Calu3 (cell line): ENCODE measurements at regions not wholly inside any gene's neighbourhood (a gene's known extent, or its start where the extent isn't known, plus 50 kb on each side); places are given as distances from the start of the nearest gene placed in this dataset.

ENCODE experiments used
- BruUV-seq: library from RNA; stranded (reverse); fragments of 400-500 nt; replicated peaks from 2 replicates; lab custom pipeline; 2021; lab: Mats Ljungman, UMichigan
- CTCF ChIA-PET: fragments of 300-600 bp; sonication (Branson Sonifier 250); formaldehyde crosslinking; loops from one replicate; lab custom pipeline; 2022; ENCODE audit warnings: antibody characterized with exemption; lab: Charles Lee
- DNase-seq: peaks from one replicate; pipeline ENCODE4 v3.0.0; 2022
- H3K27ac Mint-ChIP-seq: one replicate; pipeline ENCODE4 v1.8.0; 2022; ENCODE audit warnings: mixed read lengths; ENCODE audit not compliant: unreplicated experiment
- H3K27me3 Mint-ChIP-seq: one replicate; pipeline ENCODE4 v1.8.0; 2022; ENCODE audit warnings: mixed read lengths; ENCODE audit not compliant: unreplicated experiment
- H3K36me3 Mint-ChIP-seq: one replicate; pipeline ENCODE4 v1.8.0; 2022; ENCODE audit warnings: mild to moderate bottlenecking, moderate library complexity, mixed read lengths; ENCODE audit not compliant: insufficient read depth, unreplicated experiment
- H3K4me1 Mint-ChIP-seq: one replicate; pipeline ENCODE4 v1.8.0; 2022; ENCODE audit warnings: mild to moderate bottlenecking, low read depth, mixed read lengths; ENCODE audit not compliant: unreplicated experiment
- H3K4me3 Mint-ChIP-seq: one replicate; pipeline ENCODE4 v1.8.0; 2022; ENCODE audit warnings: mild to moderate bottlenecking, low read depth, moderate library complexity, mixed read lengths; ENCODE audit not compliant: unreplicated experiment
- H3K9me3 Mint-ChIP-seq: one replicate; pipeline ENCODE4 v1.8.0; 2022; ENCODE audit warnings: low read depth, mixed read lengths; ENCODE audit not compliant: unreplicated experiment
- intact Hi-C: fragments of 100-400 bp; cut with micrococcal nuclease; formaldehyde crosslinking; loops from one replicate; pipeline ENCODE4 v1.10.0; 2022; ENCODE audit not compliant: unreplicated experiment
- TF ChIP-seq, protein P1 (sequence below): fragments of 200-600 bp; IDR thresholded peaks from one replicate; pipeline ENCODE4 v1.8.0; 2022; ENCODE audit warnings: antibody characterized with exemption; ENCODE audit not compliant: unreplicated experiment

DNA sequence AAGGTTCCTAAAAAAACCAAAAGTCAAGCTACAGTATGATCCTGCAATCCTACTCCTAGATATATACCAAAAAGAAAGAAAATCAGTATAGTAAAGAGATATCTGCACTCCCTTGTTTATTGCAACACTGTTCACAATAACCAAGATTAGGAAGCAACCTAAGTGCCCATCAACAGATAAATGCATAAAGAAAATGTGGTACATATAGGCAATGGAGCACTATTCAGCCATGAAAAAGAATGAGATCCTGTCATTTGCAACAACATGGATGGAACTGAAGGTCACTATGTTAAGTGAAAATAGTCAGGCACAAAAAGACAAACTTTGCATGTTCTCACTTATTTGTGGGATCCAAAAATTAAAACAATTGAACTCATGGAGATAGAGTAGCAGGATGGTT lies 1159.5 kb upstream of the AUTS2 start:
- Mint-ChIP-seq H3K27me3 (no peaks in the 10 kb centered on the region), H3K27ac (no peak overlapping the region), H3K4me3 (no peak overlapping the region), H3K9me3 (peaks cover 10% of the 10 kb centered on the region), H3K4me1 (no peaks in the 10 kb centered on the region), H3K36me3 (no peaks in the 10 kb centered on the region)
- CTCF ChIA-PET: interaction anchor here (0.6 kb wide), 1 partner anchor 451 kb away, joined by 4 read pairs; no protein-coding TSS in a partner anchor
- BruUV-seq: no TSS peak
- DNase-seq: no peak
- TF ChIP-seq, protein P1, sequence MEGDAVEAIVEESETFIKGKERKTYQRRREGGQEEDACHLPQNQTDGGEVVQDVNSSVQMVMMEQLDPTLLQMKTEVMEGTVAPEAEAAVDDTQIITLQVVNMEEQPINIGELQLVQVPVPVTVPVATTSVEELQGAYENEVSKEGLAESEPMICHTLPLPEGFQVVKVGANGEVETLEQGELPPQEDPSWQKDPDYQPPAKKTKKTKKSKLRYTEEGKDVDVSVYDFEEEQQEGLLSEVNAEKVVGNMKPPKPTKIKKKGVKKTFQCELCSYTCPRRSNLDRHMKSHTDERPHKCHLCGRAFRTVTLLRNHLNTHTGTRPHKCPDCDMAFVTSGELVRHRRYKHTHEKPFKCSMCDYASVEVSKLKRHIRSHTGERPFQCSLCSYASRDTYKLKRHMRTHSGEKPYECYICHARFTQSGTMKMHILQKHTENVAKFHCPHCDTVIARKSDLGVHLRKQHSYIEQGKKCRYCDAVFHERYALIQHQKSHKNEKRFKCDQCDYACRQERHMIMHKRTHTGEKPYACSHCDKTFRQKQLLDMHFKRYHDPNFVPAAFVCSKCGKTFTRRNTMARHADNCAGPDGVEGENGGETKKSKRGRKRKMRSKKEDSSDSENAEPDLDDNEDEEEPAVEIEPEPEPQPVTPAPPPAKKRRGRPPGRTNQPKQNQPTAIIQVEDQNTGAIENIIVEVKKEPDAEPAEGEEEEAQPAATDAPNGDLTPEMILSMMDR: no peak
- intact Hi-C loops: no loop called here

DNA sequence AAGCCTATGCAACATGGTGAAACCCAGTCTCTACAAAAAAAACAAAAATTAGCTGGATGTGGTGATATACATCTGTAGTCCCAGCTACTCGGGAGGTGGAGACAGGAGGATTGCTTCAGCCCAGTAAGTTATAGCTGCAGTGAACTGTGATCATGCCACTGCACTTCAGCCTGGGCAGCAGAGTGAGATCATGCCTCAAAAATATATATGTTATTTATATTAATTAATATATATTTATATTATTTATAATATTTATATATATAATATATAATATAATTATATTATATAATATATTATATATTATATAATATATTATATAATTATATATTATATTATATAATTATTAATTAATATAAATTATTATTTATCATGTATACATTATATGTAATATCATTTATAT lies 1158.4 kb upstream of the AUTS2 start:
- H3K9me3 Mint-ChIP-seq: peaks cover 15% of the 10 kb centered on the region
- H3K27me3 Mint-ChIP-seq: no peaks in the 10 kb centered on the region
- no peaks in the 10 kb centered on the region for H3K4me1 Mint-ChIP-seq
- no peaks in the 10 kb centered on the region for H3K36me3 Mint-ChIP-seq
- no TSS peak for BruUV-seq
- no peak for DNase-seq
- H3K27ac Mint-ChIP-seq: no peak overlapping the region
- CTCF ChIA-PET: interaction anchor here (0.6 kb wide), 1 partner anchor 114 kb away, joined by 3 read pairs; no protein-coding TSS in a partner anchor
- TF ChIP-seq, protein P1: no peak
- intact Hi-C loops: no loop called here
- H3K4me3 Mint-ChIP-seq: no peak overlapping the region

DNA sequence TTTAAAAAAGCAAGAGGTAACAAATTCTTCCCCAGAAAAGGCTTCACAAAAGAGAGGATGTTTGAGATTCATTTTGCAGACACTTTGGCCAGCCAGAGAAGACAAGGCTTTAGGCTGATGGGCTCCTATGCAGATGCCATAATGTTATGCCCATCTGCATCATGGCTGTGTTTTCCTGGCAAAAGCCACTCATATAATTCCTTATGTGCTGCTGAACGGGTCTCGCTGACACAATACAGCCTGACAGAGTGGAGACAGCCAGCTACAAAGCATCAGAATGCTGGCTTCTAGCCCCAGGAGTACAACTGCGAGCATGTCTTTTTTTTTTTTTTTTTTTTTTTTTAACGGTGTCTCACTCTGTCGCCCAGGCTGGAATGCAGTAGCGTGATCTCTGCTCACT lies 1157.4 kb upstream of the AUTS2 start:
- no peaks in the 10 kb centered on the region for H3K4me1 Mint-ChIP-seq
- intact Hi-C loops: no loop called here
- CTCF ChIA-PET: no interaction called here
- TF ChIP-seq, protein P1: no peak
- H3K27me3 Mint-ChIP-seq: no peaks in the 10 kb centered on the region
- H3K27ac Mint-ChIP-seq: no peak overlapping the region
- no peak for DNase-seq
- BruUV-seq: no TSS peak
- H3K9me3 Mint-ChIP-seq: peaks cover 17% of the 10 kb centered on the region
- H3K36me3 Mint-ChIP-seq: no peaks in the 10 kb centered on the region
- no peak overlapping the region for H3K4me3 Mint-ChIP-seq

DNA sequence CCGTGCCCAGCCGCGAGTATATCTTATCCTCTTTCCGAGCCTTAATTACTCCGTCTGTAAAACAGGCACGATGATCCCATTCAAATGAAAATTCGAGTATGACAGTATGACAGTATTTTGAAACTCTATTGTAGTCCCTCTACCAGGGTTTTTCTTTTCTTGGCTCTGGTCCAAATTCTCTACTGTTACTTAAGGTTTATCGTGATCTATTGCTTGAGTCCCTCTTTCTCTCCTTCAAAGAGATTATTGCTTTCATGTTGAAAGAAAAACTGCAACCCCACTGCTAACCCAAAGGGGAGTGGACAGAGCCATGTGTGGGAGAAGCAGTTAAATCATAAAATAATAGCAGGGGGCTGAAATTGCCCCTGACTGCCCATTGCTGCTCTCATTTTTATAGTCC lies 1156.6 kb upstream of the AUTS2 start:
- Mint-ChIP-seq H3K4me1 (no peaks in the 10 kb centered on the region), H3K27me3 (no peaks in the 10 kb centered on the region), H3K36me3 (no peaks in the 10 kb centered on the region), H3K27ac (no peak overlapping the region), H3K9me3 (peaks cover 18% of the 10 kb centered on the region), H3K4me3 (no peak overlapping the region)
- CTCF ChIA-PET: no interaction called here
- intact Hi-C loops: no loop called here
- DNase-seq: no peak
- TF ChIP-seq, protein P1: no peak
- no TSS peak for BruUV-seq
